AG09319 (cell line): ENCODE measurements at regions not wholly inside any gene's neighbourhood (a gene's known extent, or its start where the extent isn't known, plus 50 kb on each side); places are given as distances from the start of the nearest gene placed in this dataset.
"Not testable (repeated sequence)": the region's sequence is repeated elsewhere in the genome, so short reads cannot be mapped to it uniquely, and the experiment has no call there.

Source experiments
- DNase-seq: peaks from one replicate; pipeline ENCODE4 v3.0.0-alpha.2; 2010; ENCODE audit warnings: low read depth; ENCODE audit errors: extremely low read depth
- TF ChIP-seq, protein P1 (sequence below): IDR thresholded peaks from 2 replicates; pipeline ENCODE4 v1.5.1; 2011; ENCODE audit warnings: low read depth, mild to moderate bottlenecking, inconsistent platforms, low read length, moderate library complexity

DNA sequence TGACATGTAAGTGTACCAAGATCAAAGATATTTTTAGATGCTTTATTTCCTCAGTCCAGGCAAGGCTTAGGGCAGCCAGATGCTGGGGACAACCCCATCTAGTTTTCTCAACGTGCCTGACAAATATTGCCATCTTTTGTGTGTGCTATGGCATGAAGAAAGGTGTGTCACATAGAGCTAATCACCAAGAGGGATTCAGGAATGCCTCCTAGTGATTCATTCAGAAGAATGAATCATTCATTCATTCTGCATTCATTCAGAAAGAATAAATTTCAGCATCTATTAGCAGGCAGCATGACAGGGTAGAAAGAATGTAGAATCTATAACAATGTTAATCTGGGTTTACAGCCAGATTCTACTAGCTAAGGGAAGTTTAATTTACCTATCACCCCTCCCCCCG lies 75.4 kb upstream of the LRRC4C start:
- no peak for DNase-seq
- TF ChIP-seq, protein P1, sequence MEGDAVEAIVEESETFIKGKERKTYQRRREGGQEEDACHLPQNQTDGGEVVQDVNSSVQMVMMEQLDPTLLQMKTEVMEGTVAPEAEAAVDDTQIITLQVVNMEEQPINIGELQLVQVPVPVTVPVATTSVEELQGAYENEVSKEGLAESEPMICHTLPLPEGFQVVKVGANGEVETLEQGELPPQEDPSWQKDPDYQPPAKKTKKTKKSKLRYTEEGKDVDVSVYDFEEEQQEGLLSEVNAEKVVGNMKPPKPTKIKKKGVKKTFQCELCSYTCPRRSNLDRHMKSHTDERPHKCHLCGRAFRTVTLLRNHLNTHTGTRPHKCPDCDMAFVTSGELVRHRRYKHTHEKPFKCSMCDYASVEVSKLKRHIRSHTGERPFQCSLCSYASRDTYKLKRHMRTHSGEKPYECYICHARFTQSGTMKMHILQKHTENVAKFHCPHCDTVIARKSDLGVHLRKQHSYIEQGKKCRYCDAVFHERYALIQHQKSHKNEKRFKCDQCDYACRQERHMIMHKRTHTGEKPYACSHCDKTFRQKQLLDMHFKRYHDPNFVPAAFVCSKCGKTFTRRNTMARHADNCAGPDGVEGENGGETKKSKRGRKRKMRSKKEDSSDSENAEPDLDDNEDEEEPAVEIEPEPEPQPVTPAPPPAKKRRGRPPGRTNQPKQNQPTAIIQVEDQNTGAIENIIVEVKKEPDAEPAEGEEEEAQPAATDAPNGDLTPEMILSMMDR = no peak

DNA sequence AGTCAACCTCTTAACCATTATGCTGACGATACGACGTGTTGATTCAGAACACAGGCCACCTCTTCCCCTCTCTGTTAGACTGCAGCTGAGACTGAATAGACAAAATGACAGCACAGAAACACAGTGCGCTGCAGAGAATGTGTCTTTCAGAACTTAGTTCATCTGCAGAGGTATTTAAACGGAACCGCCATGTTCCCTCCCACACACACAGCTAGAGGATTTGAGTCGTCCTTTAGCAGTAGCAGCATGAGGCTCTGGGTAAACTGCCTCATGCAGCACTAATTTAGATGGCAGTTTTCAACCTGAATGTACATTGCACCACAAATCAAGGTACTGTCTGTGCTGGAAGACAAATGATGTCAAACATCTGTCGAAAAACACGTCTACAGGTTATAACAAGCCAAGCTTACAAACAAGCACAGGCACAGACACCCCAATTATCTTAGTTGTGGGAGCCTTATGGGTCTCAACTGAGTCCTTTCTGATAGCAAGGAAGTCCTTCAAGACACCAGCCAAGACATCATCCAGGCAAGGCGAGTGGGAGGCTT lies 76.6 kb upstream of the LRRC4C start:
- TF ChIP-seq, protein P1 = no peak

DNA sequence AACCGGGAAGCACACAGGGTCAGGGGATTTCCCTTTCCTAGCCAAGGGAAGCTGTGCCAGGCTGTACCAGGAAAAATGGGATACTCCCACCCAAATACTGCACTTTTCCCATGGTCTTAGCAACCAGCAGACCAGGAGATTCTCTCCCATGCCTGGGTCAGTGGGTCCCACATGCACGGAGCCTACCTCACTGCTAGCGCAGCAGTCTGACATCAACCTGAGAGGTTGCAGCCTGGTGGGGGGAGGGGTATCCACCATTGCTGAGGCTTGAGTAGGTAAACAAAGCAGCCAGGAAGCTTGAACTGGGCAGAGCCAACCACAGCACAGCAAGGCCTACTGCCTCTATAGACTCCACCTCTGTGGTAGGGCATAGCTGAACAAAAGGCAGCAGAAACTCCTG lies 85.5 kb upstream of the LRRC4C start:
- DNase-seq = not testable (repeated sequence)

More for the DNA sequence above, 76.6 kb upstream of the LRRC4C start:
- no peak for DNase-seq

DNA sequence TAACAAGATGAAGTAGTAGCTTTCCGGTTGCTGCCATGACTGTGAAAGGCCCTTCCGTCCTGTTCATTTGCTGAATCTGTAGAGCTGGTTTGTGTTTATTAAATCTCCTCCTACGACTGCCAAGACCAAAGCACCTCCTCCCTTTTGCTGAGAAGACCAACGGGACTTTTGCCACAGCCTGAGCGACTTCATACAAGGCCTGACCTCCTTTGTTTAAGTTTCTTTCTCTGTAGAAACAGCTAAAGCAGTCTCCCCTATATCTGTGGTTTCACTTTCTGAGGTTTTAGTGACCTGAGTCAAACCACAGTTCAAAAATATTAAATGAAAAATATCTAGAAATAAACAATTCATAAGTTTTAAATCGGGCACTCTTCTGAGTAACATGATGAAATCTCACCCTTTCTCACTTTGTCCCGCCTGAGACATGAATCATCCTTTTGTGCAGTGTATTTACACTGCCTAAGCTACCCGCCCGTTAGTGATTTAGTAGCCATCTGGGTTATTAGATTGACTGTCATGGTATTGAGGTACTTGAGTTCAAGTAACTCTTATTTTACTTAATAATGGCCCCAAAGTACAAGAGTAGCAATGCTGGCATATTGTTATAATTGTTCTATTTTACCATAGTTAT lies 119.1 kb upstream of the LRRC4C start:
- DNase-seq = no peak
- TF ChIP-seq, protein P1 = no peak

DNA sequence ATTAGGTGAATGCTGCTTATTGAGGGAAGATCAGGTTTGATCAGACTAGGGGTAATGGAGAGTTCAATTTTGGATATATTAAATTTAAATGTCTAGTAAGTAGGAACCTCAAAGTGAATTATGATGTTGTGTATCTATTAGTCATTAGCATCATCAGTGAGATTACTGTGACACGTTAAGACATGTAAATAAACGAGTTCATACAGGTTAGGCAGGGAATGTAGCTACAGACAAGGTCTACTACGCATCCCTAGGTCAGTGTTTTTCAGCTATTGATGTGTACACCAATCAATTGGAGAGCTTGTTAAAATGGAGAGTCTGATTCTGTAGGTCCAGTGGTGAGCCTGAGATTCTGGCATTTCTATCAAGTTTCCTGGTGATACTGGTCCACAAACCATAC lies 120.1 kb upstream of the LRRC4C start:
- no peak for DNase-seq
- TF ChIP-seq, protein P1 = no peak

DNA sequence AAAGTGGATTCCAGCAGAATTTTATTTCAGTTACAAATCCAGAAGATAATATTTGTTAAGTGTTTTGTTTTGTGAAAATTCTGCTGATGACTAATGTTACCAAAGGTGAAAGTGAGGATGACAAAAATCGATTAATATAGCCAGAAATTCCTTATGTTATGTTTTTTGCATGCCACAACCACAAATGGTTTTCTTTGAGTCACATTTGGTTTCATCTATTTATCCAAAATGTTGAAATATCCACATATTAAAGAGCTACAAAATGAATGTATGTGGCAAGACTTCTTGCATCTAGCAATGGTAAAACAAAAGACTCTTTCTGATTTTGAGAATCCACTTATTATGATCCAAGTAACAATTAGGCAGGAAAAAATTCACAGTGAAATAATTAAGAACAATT lies 150.1 kb upstream of the LRRC4C start:
- TF ChIP-seq, protein P1 = no peak
- DNase-seq = no peak

DNA sequence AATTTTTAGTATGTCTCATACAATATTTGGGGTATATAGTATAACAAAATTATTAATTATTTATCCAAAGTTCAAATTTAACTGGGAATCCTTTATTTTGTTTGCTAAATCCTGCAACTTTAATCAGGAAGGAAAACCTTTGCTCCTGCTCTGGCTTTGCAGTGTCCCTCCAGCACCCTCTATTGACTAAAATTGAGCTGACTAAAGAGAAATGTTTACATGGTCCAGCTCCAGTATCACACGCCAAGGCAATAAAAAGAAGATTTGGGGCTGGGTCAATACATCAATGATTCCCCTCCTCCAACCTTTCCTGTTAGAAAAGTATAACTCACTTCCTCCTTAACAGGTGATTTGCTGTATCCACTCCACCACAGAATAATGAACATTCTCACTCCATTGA lies 153.0 kb upstream of the LRRC4C start:
- TF ChIP-seq, protein P1 = no peak
- DNase-seq = no peak

DNA sequence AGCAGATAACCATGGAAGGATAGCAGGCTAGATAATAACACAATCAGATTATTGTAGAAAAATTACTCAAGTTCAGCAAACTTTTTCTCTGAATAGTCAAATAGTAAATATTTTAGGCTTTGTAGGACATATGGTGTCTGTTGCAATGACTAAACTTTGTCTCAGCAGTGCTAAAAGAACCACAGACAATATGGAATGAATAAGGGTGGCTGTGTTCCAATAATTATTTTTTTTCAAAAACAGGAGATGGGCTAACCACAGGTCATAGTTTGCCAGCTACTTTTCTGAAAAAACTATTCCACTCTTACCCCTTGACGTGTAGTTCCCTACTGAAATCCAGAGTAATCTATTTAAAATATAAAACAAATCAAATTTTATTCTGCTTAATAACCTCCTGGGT lies 153.9 kb upstream of the LRRC4C start:
- DNase-seq = no peak

More for the DNA sequence above, 153.9 kb upstream of the LRRC4C start:
- TF ChIP-seq, protein P1 = no peak
